Gastrocnemius medialis (tissue), 4 donors: ENCODE measurements at regions not wholly inside any gene's neighbourhood (a gene's known extent, or its start where the extent isn't known, plus 50 kb on each side); places are given as distances from the start of the nearest gene placed in this dataset.

ENCODE experiments used
- CTCF ChIP-seq, 5 experiments: fragments of 450-650 bp in 3 of 5; fragments of 200-600 bp in 2 of 5; sonication (generic) in 2 of 5; IDR thresholded peaks in 4 of 5; conservative IDR thresholded peaks in 1 of 5; 1 replicate in 4 of 5; 2 replicates in 1 of 5; pipeline ENCODE4 v1.5.1; 2016 to 2019; ENCODE audit warnings: antibody characterized with exemption in 5 of 5, mild to moderate bottlenecking in 3 of 5, moderate library complexity in 3 of 5
- POLR2A ChIP-seq, 2 donors: fragments of 450-650 bp; IDR thresholded peaks; one replicate each; pipeline ENCODE4 v1.6.1; 2017; ENCODE audit warnings: antibody characterized with exemption in 2 of 2, mild to moderate bottlenecking in 2 of 2, moderate library complexity in 2 of 2

GRCh38 chr6:22737331-22737730 lies 168.0 kb downstream of the HDGFL1 start:
- TF ChIP-seq POLR2A (IDR thresholded peaks at IDR 0.05) (no peak), CTCF (IDR thresholded peaks at IDR 0.05 in 4 of 5, conservative IDR thresholded peaks at IDR 0.05 in 1 of 5) (peak in 2 of 5 experiments; percentile 9 to 45)
